HG03354 (cell line): ENCODE measurements at regions not wholly inside any gene's neighbourhood (a gene's known extent, or its start where the extent isn't known, plus 50 kb on each side); places are given as distances from the start of the nearest gene placed in this dataset.
"Not testable (repeated sequence)": the region's sequence is repeated elsewhere in the genome, so short reads cannot be mapped to it uniquely, and the experiment has no call there.

Experiments
- ATAC-seq: cut with Tn5 transposase; IDR thresholded peaks from one replicate; pipeline ENCODE4 v1.9.1; 2021; ENCODE audit warnings: mild to moderate bottlenecking; ENCODE audit not compliant: unreplicated experiment, poor library complexity, severe bottlenecking

GRCh38 chr22:34781681-34782080 is 284.3 kb upstream of the ISX start:
- ATAC-seq: no peak

DNA sequence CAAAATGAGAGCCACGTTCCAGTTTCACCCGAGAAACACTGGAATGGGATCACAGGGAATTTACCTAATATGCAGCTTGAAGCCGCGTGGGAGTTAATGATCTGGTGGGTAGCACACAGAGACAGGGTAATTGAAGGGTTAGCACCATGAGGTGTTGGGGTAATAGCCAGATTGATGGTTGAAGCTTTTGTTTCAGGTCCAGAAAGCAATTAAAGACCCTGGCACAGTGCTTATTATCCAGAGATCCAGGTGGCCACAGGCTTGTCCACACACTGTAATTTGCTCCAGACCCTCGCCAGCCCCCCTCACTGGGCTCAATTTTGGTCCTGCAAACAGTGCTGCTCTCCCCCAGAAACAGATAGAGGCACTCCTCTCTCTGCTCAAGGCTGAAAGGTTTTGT is 282.5 kb upstream of the ISX start:
- ATAC-seq: no peak

DNA sequence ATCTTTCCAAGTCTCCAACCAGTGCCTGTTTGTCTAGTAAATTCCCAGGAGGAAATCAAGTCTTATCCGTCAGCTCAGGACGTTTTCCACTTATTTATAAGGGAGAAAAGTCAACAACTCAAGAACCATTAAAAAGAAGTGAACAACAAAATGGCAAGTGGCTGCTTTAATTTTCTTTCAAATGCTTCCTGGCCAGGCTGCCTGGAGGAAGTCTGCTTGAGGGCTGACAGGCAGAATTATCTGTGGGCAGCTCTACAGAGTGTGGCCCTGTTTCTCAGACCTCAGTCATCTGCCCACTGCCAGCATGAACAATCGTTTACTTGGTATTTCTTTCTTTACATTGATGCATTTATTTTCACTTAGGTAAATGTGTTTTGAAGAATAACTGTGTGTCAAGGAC is 281.9 kb upstream of the ISX start:
- no peak for ATAC-seq

DNA sequence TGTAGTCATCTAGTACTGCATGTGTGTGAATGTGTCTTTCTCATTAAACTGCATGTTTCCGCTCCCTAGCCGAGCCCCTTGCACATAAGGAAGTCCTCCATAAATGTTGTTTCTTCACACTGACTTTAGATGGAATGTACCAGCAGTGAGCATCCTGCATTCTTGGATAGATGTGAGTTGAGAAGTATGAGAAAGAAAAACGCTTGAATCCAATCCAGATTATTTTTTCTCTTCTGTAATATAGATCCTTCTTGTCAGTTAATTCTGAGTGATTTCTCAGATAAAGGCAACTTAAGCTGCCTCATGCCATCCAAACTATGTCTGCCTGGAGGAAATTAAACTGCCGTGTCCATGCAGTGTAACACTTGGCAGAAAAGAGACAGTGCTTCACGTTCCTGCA is 268.1 kb upstream of the ISX start:
- no peak for ATAC-seq

GRCh38 chr22:34798605-34799004 is 267.4 kb upstream of the ISX start:
- no peak for ATAC-seq

- ATAC-seq: no peak
Observed at GRCh38 chr22:34800260-34800980, 265.5 kb upstream of the ISX start.

GRCh38 chr22:34801221-34801620 is 264.7 kb upstream of the ISX start:
- ATAC-seq: no peak

DNA sequence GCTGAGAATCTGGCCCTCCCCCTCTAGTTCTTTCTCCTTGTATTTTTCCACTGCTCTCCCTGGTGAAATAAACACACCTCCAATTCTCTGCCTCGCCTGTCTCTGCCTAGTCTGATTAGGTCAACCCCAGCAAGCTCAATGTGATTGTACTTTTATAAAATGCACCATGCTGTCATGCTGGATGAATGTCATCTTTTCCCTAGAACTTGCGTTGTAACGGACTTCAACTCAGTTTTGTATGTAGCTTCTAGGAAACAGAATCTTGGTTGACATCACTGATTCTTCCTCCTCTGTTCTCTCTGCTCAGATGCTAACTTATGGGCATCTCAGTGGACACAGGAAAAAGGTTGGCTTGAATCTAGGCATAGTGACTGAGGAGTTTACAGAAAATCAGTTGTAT is 261.9 kb upstream of the ISX start:
- no peak for ATAC-seq

GRCh38 chr22:34804604-34805003 is 261.4 kb upstream of the ISX start:
- no peak for ATAC-seq

DNA sequence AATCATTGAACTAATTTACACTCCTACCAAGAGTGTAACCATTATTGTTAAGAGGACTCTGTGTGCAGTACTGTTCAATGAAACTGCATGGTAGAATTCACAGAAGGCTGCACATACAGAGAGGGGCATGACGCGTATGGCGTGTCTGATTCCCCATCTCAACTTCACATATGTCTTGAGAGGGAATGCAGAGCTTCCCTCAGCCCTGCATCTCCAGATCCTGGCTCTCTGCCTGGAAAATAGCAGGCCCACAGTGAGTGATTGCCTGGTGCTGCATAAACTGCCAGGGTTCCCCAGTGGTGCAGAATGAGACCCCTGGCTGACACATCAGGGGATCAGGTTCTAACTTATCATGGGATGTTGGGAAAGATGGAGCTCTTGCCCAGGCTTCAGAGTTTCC is 260.2 kb upstream of the ISX start:
- ATAC-seq: no peak

- ATAC-seq: no peak
Observed at GRCh38 chr22:34808618-34809017, 257.3 kb upstream of the ISX start.

DNA sequence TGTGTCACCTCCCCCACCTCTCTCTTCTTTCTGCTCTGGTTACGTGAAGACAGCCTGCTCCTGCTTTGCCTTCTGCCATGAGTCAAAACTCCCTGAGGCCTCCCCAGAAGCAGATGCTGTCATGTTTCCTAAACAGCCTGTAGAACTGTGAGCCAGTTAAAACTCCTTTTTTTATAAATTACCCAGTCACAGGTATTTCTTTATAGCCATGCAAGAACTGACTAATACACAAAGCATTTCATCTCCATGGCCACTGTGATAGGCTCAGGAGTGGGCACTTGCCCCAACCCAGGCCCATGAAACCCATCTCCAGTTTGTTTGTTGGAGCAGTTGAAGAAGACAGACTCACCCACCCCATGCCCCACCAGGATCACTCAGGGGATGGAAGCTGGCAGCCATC is 253.3 kb upstream of the ISX start:
- ATAC-seq: no peak

GRCh38 chr22:34814260-34815025 is 251.5 kb upstream of the ISX start:
- no peak for ATAC-seq

- no peak for ATAC-seq
Observed at GRCh38 chr22:34829485-34829884, 236.5 kb upstream of the ISX start.

DNA sequence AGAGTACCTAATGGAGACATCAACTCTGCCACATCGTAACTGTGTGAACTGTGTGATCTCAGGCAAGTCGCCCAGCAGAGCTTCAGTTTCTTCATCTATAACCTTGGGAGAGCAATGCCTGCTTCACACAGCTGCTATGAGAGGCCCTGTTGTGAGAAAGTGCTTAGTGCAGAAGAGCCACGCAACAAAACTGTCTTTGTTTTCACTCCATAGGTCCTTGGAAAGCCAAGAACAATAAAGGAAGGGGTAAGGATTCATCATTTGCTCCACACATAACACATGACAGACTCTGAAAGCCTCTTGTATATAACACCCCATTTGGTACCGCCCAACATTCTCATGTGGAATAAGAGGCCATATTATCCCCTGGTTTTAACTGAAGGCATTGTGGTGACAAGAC is 231.9 kb upstream of the ISX start:
- no peak for ATAC-seq

DNA sequence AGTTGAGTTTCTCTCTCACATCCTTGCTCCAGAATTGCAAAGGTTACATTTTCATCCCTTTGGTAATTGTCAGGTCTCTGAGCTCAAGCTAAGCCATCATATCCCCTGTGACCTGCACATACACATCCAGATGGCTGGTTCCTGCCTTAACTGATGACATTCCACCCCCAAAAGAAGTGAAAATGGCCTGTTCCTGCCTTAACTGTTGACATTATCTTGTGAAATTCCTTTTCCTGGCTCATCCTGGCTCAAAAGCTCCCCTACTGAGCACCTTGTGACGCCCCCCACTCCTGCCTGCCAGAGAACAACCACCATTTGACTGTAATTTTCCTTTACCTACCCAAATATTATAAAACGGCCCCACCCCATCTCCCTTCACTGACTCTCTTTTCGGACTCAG is 231.4 kb upstream of the ISX start:
- ATAC-seq: not testable (repeated sequence)

- no peak for ATAC-seq
Observed at GRCh38 chr22:34841331-34841771, 224.6 kb upstream of the ISX start.

DNA sequence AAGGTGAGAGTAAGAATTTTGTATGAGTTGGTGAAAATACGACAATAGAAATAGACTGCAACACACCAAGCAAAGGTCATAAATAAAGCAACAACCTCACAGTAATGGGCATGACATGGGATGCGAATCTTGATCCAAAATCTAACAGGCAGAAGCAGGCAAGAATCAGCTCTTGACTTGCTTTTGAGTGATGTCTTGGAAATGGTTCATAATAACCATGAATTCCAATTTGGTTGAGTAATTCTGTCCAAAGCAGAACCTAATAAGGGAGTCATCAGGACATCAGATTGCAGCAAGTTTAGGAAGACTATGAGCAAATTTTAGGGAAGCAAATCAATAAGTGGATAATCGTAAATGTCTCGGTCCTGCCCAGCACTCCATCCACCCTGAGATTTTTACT is 224.0 kb upstream of the ISX start:
- no peak for ATAC-seq

DNA sequence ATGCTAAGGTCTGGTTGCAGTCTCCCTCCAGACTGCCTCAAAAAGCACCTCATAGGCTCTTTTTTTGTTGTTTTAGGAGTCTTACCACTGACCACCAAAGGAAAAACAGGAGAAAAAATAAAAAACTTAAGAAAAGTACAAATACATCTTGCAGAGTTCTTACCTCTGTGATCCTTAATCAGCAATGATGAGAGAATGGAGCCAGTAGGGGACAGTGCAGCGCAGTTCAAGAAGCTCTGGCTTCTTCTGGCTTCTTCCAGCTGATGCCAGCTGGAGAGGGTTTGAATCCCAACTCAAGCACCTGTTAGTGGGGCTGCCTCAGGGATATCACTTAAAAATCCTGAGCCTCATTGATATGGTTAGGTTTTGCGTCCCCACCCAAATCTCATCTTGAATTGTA is 223.3 kb upstream of the ISX start:
- ATAC-seq: no peak

DNA sequence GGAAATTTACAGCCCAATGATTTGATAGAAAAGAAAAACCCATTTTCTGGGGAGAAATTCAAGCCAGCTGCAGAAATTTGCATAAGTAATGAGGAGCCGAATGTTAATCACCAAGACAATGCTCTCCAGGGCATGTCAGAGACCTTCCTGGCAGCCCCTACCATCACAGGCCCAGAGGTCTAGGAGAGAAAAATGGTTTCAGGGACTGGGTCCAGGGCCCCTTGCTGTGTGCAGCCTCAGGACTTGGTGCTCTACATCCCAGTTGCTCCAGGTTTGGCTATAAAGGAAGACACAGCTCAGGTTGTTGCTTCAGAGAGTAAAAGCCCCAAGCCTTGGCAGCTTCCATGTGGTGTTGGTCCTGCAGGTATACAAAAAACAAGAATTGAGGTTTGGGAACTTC is 222.2 kb upstream of the ISX start:
- not testable (repeated sequence) for ATAC-seq

DNA sequence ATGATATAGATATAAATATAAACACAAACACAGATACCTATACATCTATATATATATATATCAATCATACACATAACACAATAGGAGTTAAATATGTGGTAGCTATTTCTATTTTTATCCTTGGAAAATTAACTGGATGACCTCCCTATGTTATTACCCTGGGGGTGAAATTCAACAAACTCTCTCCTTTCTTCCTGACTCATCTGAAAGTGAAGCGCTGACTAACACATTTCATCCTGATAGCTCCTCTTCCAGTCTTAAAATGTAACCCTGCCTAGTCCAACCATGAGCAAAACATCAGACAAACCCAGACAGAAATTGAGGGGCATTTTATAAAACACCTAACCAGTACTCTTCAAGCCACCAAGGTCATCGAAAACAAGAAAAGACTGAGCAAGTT is 220.6 kb upstream of the ISX start:
- ATAC-seq: no peak
